ENCODE measurements at regions not wholly inside any gene's neighbourhood (a gene's known extent, or its start where the extent isn't known, plus 50 kb on each side); places are given as distances from the start of the nearest gene placed in this dataset.

DNA sequence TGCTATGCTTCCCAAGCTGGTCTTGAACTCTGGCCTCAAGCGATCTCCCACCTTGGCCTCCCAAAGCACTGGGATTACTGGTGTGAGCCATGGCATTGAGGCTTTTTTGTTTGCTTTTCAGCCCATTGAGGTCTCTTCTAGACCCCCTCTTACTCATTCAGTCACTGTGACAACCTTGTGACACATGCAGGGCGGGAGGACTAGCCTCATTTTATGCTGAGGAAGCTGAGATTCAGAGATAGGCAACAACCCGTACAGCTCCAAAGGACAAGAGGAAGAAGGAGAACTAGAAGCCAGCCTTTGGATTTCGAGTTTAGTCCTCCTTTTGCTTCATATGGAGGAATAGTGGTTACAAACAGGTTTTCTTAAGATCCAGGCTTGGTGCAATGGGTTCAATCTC is 83.9 kb upstream of the WDR26 start (continued):
- TF ChIP-seq KDM4A (IDR thresholded peaks at IDR 0.05; ENCODE audit: low read depth, low read length, severe bottlenecking) (no peak), SP2 (IDR thresholded peaks at IDR 0.05; ENCODE audit: low read length) (no peak), SRF (IDR thresholded peaks at IDR 0.05; ENCODE audit: low read depth, low read length) (no peak), CBX5 (IDR thresholded peaks at IDR 0.05; ENCODE audit: low read depth, low read length) (no peak), HDAC2 (IDR thresholded peaks at IDR 0.05; ENCODE audit: borderline replicate concordance in 1 of 2, low read depth in 2 of 2, low read length in 2 of 2) (no peak), BRCA1 (IDR thresholded peaks at IDR 0.05; ENCODE audit: low read depth, low read length) (no peak)
- TF ChIP-seq, protein P1, sequence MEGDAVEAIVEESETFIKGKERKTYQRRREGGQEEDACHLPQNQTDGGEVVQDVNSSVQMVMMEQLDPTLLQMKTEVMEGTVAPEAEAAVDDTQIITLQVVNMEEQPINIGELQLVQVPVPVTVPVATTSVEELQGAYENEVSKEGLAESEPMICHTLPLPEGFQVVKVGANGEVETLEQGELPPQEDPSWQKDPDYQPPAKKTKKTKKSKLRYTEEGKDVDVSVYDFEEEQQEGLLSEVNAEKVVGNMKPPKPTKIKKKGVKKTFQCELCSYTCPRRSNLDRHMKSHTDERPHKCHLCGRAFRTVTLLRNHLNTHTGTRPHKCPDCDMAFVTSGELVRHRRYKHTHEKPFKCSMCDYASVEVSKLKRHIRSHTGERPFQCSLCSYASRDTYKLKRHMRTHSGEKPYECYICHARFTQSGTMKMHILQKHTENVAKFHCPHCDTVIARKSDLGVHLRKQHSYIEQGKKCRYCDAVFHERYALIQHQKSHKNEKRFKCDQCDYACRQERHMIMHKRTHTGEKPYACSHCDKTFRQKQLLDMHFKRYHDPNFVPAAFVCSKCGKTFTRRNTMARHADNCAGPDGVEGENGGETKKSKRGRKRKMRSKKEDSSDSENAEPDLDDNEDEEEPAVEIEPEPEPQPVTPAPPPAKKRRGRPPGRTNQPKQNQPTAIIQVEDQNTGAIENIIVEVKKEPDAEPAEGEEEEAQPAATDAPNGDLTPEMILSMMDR (IDR thresholded peaks at IDR 0.05; ENCODE audit: control extremely low read depth in 1 of 3, insufficient read depth in 1 of 3, low read depth in 1 of 3, low read length in 3 of 3), result no peak

Data from H1 (cell line).